Endothelial cell of umbilical vein (primary cell): ENCODE measurements at regions not wholly inside any gene's neighbourhood (a gene's known extent, or its start where the extent isn't known, plus 50 kb on each side); places are given as distances from the start of the nearest gene placed in this dataset.

ENCODE experiments used
- BruUV-seq: library from RNA; stranded (reverse); fragments of 400-500 nt; replicated peaks from 2 replicates; lab custom pipeline; 2021; lab: Mats Ljungman, UMichigan
- CTCF ChIA-PET: fragments of 300-600, 350-600 bp; sonication (Branson Sonifier 250); formaldehyde crosslinking; loops from one replicate; lab custom pipeline; 2021; ENCODE audit warnings: antibody characterized with exemption, inconsistent platforms; lab: Charles Lee
- POLR2A ChIA-PET: fragments of 300-600, 350-600 bp; sonication (Branson Sonifier 250); formaldehyde crosslinking; loops from one replicate; lab custom pipeline; 2021; ENCODE audit warnings: antibody characterized with exemption, inconsistent platforms; lab: Charles Lee
- DNase-seq: peaks from one replicate; pipeline ENCODE4 v3.0.0-alpha.2; 2011; ENCODE audit warnings: low read depth, low spot score
- FAIRE-seq: peaks from 2 replicates; lab custom pipeline; 2011; peaks lifted over from hg19 to GRCh38; lab: Jason Lieb, UNC
- H2AFZ ChIP-seq: 2 replicates; pipeline ENCODE4 v1.6.0; 2012; ENCODE audit warnings: low read depth, low read length, control low read depth, inconsistent platforms
- H3K27ac ChIP-seq: 2 replicates; pipeline ENCODE4 v1.5.1; 2011; ENCODE audit warnings: low read depth, mild to moderate bottlenecking, control low read depth, low read length, moderate library complexity; ENCODE audit not compliant: insufficient read depth
- H3K27me3 ChIP-seq, 2 experiments: 2 replicates each; pipeline versions ENCODE4 v1.6.0 to v1.6.1; 2011; ENCODE audit warnings: low read length in 2 of 2, mixed read lengths in 1 of 2; ENCODE audit not compliant: control insufficient read depth in 2 of 2, insufficient read depth in 2 of 2
- H3K36me3 ChIP-seq, 2 experiments: 2 replicates in 1 of 2; 3 replicates in 1 of 2; pipeline ENCODE4 v1.5.1; 2011; ENCODE audit warnings: low read length in 2 of 2, mild to moderate bottlenecking in 1 of 2, moderate library complexity in 1 of 2; ENCODE audit not compliant: control insufficient read depth in 2 of 2, insufficient read depth in 2 of 2; ENCODE audit errors: extremely low read depth in 1 of 2
- H3K4me1 ChIP-seq: 3 replicates; pipeline ENCODE4 v1.5.1; 2011; ENCODE audit warnings: mild to moderate bottlenecking, low read length; ENCODE audit not compliant: control insufficient read depth, insufficient read depth; ENCODE audit errors: extremely low read depth
- H3K4me2 ChIP-seq: 2 replicates; pipeline ENCODE4 v1.6.1; 2011; ENCODE audit warnings: low read length, control low read depth, mixed read lengths; ENCODE audit not compliant: insufficient read depth
- H3K4me3 ChIP-seq, 3 experiments: fragments of 200-600 bp in 1 of 3; sonication (generic), shearing (Covaris generic) in 1 of 3; replicated peaks in 1 of 3; 2 replicates each; pipeline ENCODE4 v1.5.1; 2011 to 2016; ENCODE audit warnings: control low read depth in 3 of 3, low read length in 3 of 3, mild to moderate bottlenecking in 2 of 3, inconsistent platforms in 1 of 3, low read depth in 1 of 3, moderate library complexity in 1 of 3; ENCODE audit not compliant: insufficient read depth in 1 of 3
- H3K79me2 ChIP-seq: 2 replicates; pipeline ENCODE4 v1.6.0; 2012; ENCODE audit warnings: low read length, inconsistent platforms; ENCODE audit not compliant: control insufficient read depth, insufficient read depth
- H3K9ac ChIP-seq: replicated peaks from 2 replicates; pipeline ENCODE3; 2011; ENCODE audit warnings: low read length, control low read depth; ENCODE audit not compliant: insufficient read depth; ENCODE audit errors: extremely low read depth
- H3K9me1 ChIP-seq: replicated peaks from 3 replicates; pipeline ENCODE4 v1.6.0; 2011; ENCODE audit warnings: mild to moderate bottlenecking, low read length; ENCODE audit not compliant: control insufficient read depth, insufficient read depth; ENCODE audit errors: extremely low read depth
- H3K9me3 ChIP-seq: replicated peaks from 2 replicates; pipeline ENCODE4 v1.5.1; 2012; ENCODE audit warnings: low read length, inconsistent platforms; ENCODE audit not compliant: control insufficient read depth, insufficient read depth
- H4K20me1 ChIP-seq: replicated peaks from 2 replicates; pipeline ENCODE3; 2011; ENCODE audit warnings: mild to moderate bottlenecking, low read length; ENCODE audit not compliant: control insufficient read depth, insufficient read depth; ENCODE audit errors: extremely low read depth
- CTCF ChIP-seq, 2 donors: IDR thresholded peaks; 1 replicate in 1 of 2; 2 replicates in 1 of 2; pipeline ENCODE4 v1.5.1; 2011; ENCODE audit warnings: low read length in 2 of 2, mild to moderate bottlenecking in 2 of 2, moderate library complexity in 2 of 2, control low read depth in 1 of 2, inconsistent platforms in 1 of 2, low read depth in 1 of 2; ENCODE audit not compliant: insufficient read depth in 1 of 2; ENCODE audit errors: extremely low read depth in 1 of 2
- EZH2 ChIP-seq: IDR thresholded peaks from 2 replicates; pipeline ENCODE4 v1.6.1; 2012; ENCODE audit warnings: borderline replicate concordance, low read depth, mild to moderate bottlenecking, moderate library complexity, low read length, inconsistent platforms; ENCODE audit not compliant: severe bottlenecking
- FOS ChIP-seq: IDR thresholded peaks from 2 replicates; pipeline ENCODE4 v1.6.1; 2011; ENCODE audit warnings: mild to moderate bottlenecking, low read length, moderate library complexity, borderline replicate concordance; ENCODE audit not compliant: insufficient read depth
- GATA2 ChIP-seq: IDR thresholded peaks from 2 replicates; pipeline ENCODE4 v1.7.0; 2011; ENCODE audit warnings: low read depth, mild to moderate bottlenecking, moderate library complexity, mixed read lengths, low read length; ENCODE audit not compliant: insufficient read length, insufficient read depth
- JUN ChIP-seq: IDR thresholded peaks from 2 replicates; pipeline ENCODE4 v1.6.1; 2011; ENCODE audit warnings: borderline replicate concordance, low read depth; ENCODE audit not compliant: insufficient read length, insufficient read depth
- MAX ChIP-seq: IDR thresholded peaks from 2 replicates; pipeline ENCODE4 v1.6.1; 2011; ENCODE audit not compliant: insufficient read depth, insufficient read length
- MYC ChIP-seq: IDR thresholded peaks from one replicate; pipeline ENCODE4 v1.6.1; 2011; ENCODE audit warnings: mild to moderate bottlenecking, low read depth, low read length
- POLR2A ChIP-seq: IDR thresholded peaks from 2 replicates; pipeline ENCODE4 v1.6.1; 2012; ENCODE audit warnings: low read depth, mild to moderate bottlenecking, control low read depth, low read length
- POLR2AphosphoS5 ChIP-seq: IDR thresholded peaks from 2 replicates; pipeline ENCODE4 v1.6.1; 2012; ENCODE audit warnings: low read depth, mild to moderate bottlenecking, control low read depth, low read length, moderate library complexity; ENCODE audit not compliant: insufficient read depth
- dilution Hi-C: fragments of 300-500 bp; cut with MboI; formaldehyde crosslinking; loops from one replicate; pipeline ENCODE4 v1.15.0; 2019; ENCODE audit warnings: low sequenced_read_pairs; ENCODE audit not compliant: extremely low pct_ligation_motif_present
- intact Hi-C: fragments of 100-400 bp; cut with micrococcal nuclease; formaldehyde crosslinking; loops from one replicate; pipeline ENCODE4 v1.10.0; 2022

- no peaks in the 10 kb centered on the region for H4K20me1 ChIP-seq
- intact Hi-C loops (no loop called here), dilution Hi-C loops (no loop called here)
- H3K27me3 ChIP-seq: no peaks in the 10 kb centered on the region
- no peaks in the 10 kb centered on the region for H3K9me1 ChIP-seq
- H3K9ac ChIP-seq: no peak overlapping the region
- no peak overlapping the region for H3K4me3 ChIP-seq
- H3K9me3 ChIP-seq: no peaks in the 10 kb centered on the region
- BruUV-seq: no TSS peak
- TF ChIP-seq CTCF (IDR thresholded peaks at IDR 0.05; ENCODE audit: extremely low read depth in 1 of 2, insufficient read depth in 1 of 2, low read depth in 1 of 2, low read length in 2 of 2) (no peak), EZH2 (no peak), POLR2A (no peak), MYC (no peak), GATA2 (no peak), MAX (no peak), POLR2AphosphoS5 (no peak), FOS (no peak), JUN (no peak)
- ChIA-PET CTCF (interaction anchor here (0.6 kb wide), 1 partner anchor 524 kb away, joined by 3 read pairs; no protein-coding TSS in a partner anchor), POLR2A (no interaction called here)
- no peak for FAIRE-seq
- no peak overlapping the region for H3K4me2 ChIP-seq
- DNase-seq: no peak
- H3K4me1 ChIP-seq: no peaks in the 10 kb centered on the region
- H3K27ac ChIP-seq: no peak overlapping the region
- H2AFZ ChIP-seq: no peak overlapping the region
- no peaks in the 10 kb centered on the region for H3K79me2 ChIP-seq
- H3K36me3 ChIP-seq: no peaks in the 10 kb centered on the region
Observed at GRCh38 chr7:98778421-98778820, 91.4 kb downstream of the TMEM130 start.
